Upper lobe of left lung (tissue), 4 donors: ENCODE measurements at regions not wholly inside any gene's neighbourhood (a gene's known extent, or its start where the extent isn't known, plus 50 kb on each side); places are given as distances from the start of the nearest gene placed in this dataset.

Experiments used
- POLR2A ChIP-seq, 4 donors: fragments of 450-650 bp; IDR thresholded peaks; one replicate each; pipeline ENCODE4 v1.5.1; 2016 to 2017; ENCODE audit warnings: antibody characterized with exemption in 4 of 4, mild to moderate bottlenecking in 2 of 4
- TF ChIP-seq, protein P1 (sequence below), 6 experiments: fragments of 450-650 bp in 4 of 6; fragments of 200-600 bp in 2 of 6; sonication (generic) in 2 of 6; IDR thresholded peaks; one replicate each; pipeline ENCODE4 v1.5.1; 2016 to 2019; ENCODE audit warnings: antibody characterized with exemption in 6 of 6

DNA sequence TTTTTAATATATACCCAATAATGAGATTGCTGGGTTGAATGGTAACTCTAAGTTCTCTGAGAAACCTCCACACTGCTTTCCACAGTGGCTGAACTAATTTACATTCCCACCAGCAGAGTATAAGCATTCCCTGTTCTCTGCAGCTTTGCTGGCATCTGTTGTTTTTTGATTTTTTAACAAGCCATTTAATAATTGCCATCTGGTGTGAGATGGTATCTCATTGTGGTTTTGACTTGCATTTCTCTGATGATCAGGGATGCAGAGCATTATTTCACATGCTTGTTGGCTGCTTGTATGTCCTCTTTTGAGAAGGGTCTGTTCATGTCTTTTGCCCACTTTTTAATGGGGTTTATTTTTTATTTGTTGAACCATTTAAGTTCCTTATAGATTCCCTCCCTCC, 75.0 kb upstream of the EPHB3 start:
- TF ChIP-seq, protein P1, sequence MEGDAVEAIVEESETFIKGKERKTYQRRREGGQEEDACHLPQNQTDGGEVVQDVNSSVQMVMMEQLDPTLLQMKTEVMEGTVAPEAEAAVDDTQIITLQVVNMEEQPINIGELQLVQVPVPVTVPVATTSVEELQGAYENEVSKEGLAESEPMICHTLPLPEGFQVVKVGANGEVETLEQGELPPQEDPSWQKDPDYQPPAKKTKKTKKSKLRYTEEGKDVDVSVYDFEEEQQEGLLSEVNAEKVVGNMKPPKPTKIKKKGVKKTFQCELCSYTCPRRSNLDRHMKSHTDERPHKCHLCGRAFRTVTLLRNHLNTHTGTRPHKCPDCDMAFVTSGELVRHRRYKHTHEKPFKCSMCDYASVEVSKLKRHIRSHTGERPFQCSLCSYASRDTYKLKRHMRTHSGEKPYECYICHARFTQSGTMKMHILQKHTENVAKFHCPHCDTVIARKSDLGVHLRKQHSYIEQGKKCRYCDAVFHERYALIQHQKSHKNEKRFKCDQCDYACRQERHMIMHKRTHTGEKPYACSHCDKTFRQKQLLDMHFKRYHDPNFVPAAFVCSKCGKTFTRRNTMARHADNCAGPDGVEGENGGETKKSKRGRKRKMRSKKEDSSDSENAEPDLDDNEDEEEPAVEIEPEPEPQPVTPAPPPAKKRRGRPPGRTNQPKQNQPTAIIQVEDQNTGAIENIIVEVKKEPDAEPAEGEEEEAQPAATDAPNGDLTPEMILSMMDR (IDR thresholded peaks at IDR 0.05) = no peak
- no peak for TF ChIP-seq POLR2A (IDR thresholded peaks at IDR 0.05)
